ENCODE measurements at regions not wholly inside any gene's neighbourhood (a gene's known extent, or its start where the extent isn't known, plus 50 kb on each side); places are given as distances from the start of the nearest gene placed in this dataset.

GRCh38 chr15:95946926-95947325 lies 383.6 kb upstream of the NR2F2 start:
- intact Hi-C loops (cut with DNase I): no loop called here
- TF ChIP-seq, protein P1, sequence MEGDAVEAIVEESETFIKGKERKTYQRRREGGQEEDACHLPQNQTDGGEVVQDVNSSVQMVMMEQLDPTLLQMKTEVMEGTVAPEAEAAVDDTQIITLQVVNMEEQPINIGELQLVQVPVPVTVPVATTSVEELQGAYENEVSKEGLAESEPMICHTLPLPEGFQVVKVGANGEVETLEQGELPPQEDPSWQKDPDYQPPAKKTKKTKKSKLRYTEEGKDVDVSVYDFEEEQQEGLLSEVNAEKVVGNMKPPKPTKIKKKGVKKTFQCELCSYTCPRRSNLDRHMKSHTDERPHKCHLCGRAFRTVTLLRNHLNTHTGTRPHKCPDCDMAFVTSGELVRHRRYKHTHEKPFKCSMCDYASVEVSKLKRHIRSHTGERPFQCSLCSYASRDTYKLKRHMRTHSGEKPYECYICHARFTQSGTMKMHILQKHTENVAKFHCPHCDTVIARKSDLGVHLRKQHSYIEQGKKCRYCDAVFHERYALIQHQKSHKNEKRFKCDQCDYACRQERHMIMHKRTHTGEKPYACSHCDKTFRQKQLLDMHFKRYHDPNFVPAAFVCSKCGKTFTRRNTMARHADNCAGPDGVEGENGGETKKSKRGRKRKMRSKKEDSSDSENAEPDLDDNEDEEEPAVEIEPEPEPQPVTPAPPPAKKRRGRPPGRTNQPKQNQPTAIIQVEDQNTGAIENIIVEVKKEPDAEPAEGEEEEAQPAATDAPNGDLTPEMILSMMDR (IDR thresholded peaks at IDR 0.05): no peak
- ATAC-seq (no peak), DNase-seq (no peak)
- Histone ChIP-seq H3K27ac (no peak overlapping the region), H3K4me3 (no peak overlapping the region), H3K36me3 (no peaks in the 10 kb centered on the region), H3K9me3 (no peaks in the 10 kb centered on the region), H3K27me3 (ENCODE audit: low read depth) (no peaks in the 10 kb centered on the region), H3K4me1 (no peaks in the 10 kb centered on the region)

DNA sequence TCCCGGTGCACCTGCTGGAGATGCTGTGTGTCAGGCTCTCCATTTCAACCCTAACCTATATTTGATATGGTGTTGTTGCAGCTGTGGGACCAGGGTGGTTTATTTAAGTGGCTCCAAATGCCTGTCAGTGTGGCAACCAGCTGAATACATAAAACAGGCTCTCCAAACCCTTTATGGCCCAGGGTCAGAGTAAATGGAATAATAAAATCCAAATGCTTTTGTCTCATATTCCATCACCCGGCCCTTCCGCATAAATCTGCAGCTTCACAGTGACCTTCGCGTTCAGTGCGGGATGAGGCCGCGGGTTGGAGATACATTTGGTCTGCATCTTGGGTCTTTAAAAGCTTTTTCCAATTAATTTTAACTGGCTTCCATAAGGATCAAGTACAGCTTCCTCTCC lies 382.1 kb upstream of the NR2F2 start:
- DNase-seq (no peak), ATAC-seq (no peak)
- H3K27ac ChIP-seq: no peak overlapping the region

GRCh38 chr15:95953032-95953431 lies 377.5 kb upstream of the NR2F2 start:
- TF ChIP-seq, protein P1 (IDR thresholded peaks at IDR 0.05): no peak
- DNase-seq: no peak
- H3K4me3 ChIP-seq: no peak overlapping the region
- H3K9me3 ChIP-seq: no peaks in the 10 kb centered on the region
- H3K27me3 ChIP-seq (ENCODE audit: low read depth): no peaks in the 10 kb centered on the region
- no peak overlapping the region for H3K27ac ChIP-seq
- intact Hi-C loops (cut with DNase I): no loop called here
- H3K4me1 ChIP-seq: no peaks in the 10 kb centered on the region
- H3K36me3 ChIP-seq: no peaks in the 10 kb centered on the region
- no peak for ATAC-seq

More for the DNA sequence above, 382.1 kb upstream of the NR2F2 start:
- Histone ChIP-seq H3K27me3 (ENCODE audit: low read depth) (no peaks in the 10 kb centered on the region), H3K9me3 (no peaks in the 10 kb centered on the region), H3K36me3 (no peaks in the 10 kb centered on the region), H3K4me3 (no peak overlapping the region), H3K4me1 (no peaks in the 10 kb centered on the region)
- intact Hi-C loops (cut with DNase I): no loop called here
- TF ChIP-seq, protein P1 (IDR thresholded peaks at IDR 0.05): no peak

GRCh38 chr15:95957861-95958260 lies 372.6 kb upstream of the NR2F2 start:
- Histone ChIP-seq H3K9me3 (no peaks in the 10 kb centered on the region), H3K4me1 (no peaks in the 10 kb centered on the region), H3K27me3 (ENCODE audit: low read depth) (no peaks in the 10 kb centered on the region), H3K36me3 (no peaks in the 10 kb centered on the region), H3K4me3 (no peak overlapping the region), H3K27ac (no peak overlapping the region)
- no peak for DNase-seq
- intact Hi-C loops (cut with DNase I): no loop called here
- ATAC-seq: no peak
- TF ChIP-seq, protein P1 (IDR thresholded peaks at IDR 0.05): no peak

- Histone ChIP-seq H3K4me1 (no peaks in the 10 kb centered on the region), H3K4me3 (no peak overlapping the region), H3K27ac (no peak overlapping the region), H3K27me3 (ENCODE audit: low read depth) (no peaks in the 10 kb centered on the region), H3K36me3 (no peaks in the 10 kb centered on the region), H3K9me3 (no peaks in the 10 kb centered on the region)
- TF ChIP-seq, protein P1 (IDR thresholded peaks at IDR 0.05): no peak
- no peak for DNase-seq
- intact Hi-C loops (cut with DNase I): no loop called here
- no peak for ATAC-seq
Measured at GRCh38 chr15:95958382-95958781, 372.1 kb upstream of the NR2F2 start.

DNA sequence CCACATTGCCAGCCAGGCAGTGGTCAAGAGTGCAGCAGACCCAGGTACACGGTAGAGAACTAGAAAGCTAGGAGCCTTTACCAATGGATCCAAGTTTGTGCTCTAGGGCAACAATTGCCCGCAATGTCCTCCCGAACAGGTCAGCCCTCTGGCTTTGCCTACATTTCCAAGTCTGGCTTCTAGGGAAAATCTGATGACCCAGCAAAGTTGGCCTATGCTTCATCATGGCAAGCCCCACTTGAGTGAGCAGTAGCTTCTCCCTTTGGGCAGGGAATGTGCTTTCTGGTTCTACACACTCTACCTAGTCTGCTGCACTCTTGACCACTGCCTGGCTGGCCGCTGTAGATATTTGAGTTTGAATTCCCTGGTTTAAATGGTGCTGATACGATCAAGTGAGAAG lies 361.6 kb upstream of the NR2F2 start:
- Histone ChIP-seq H3K27ac (no peak overlapping the region), H3K4me1 (no peaks in the 10 kb centered on the region), H3K9me3 (no peaks in the 10 kb centered on the region), H3K36me3 (no peaks in the 10 kb centered on the region), H3K27me3 (ENCODE audit: low read depth) (no peaks in the 10 kb centered on the region), H3K4me3 (no peak overlapping the region)
- DNase-seq (no peak), ATAC-seq (no peak)
- TF ChIP-seq, protein P1 (IDR thresholded peaks at IDR 0.05): no peak
- intact Hi-C loops (cut with DNase I): no loop called here

All from lower lobe of right lung (tissue), 2 donors.